NCI-H82 (cell line): ENCODE measurements at regions not wholly inside any gene's neighbourhood (a gene's known extent, or its start where the extent isn't known, plus 50 kb on each side); places are given as distances from the start of the nearest gene placed in this dataset.
"Not testable (repeated sequence)": the region's sequence is repeated elsewhere in the genome, so short reads cannot be mapped to it uniquely, and the experiment has no call there.

Source experiments
- DNase-seq: peaks from one replicate; lab custom pipeline; 2025; lab: John Stamatoyannopoulos, UW

- DNase-seq: no peak
Measured at GRCh38 chr3:4897765-4898453, 81.3 kb upstream of the BHLHE40 start.

- no peak for DNase-seq
Measured at GRCh38 chr3:4898454-4899313, 80.6 kb upstream of the BHLHE40 start.

- no peak for DNase-seq
Measured at GRCh38 chr3:4899710-4900109, 79.5 kb upstream of the BHLHE40 start.

GRCh38 chr3:4900298-4900697, 78.9 kb upstream of the BHLHE40 start:
- no peak for DNase-seq

GRCh38 chr3:4904811-4905695, 74.2 kb upstream of the BHLHE40 start:
- no peak for DNase-seq

GRCh38 chr3:4906107-4906621, 73.1 kb upstream of the BHLHE40 start:
- peak; percentile 78 for DNase-seq

GRCh38 chr3:4907050-4907449, 72.2 kb upstream of the BHLHE40 start:
- no peak for DNase-seq

- DNase-seq: peak; percentile 2
Measured at GRCh38 chr3:4907643-4908432, 71.4 kb upstream of the BHLHE40 start.

GRCh38 chr3:4908433-4909156, 70.6 kb upstream of the BHLHE40 start:
- DNase-seq: no peak

GRCh38 chr3:4914464-4914863, 64.8 kb upstream of the BHLHE40 start:
- no peak for DNase-seq

- not testable (repeated sequence) for DNase-seq
Measured at GRCh38 chr3:4921589-4921988, 57.6 kb upstream of the BHLHE40 start.

- DNase-seq: no peak
Measured at GRCh38 chr3:4926892-4927291, 52.3 kb upstream of the BHLHE40 start.

- no peak for DNase-seq
Measured at GRCh38 chr3:4928277-4928789, 50.9 kb upstream of the BHLHE40 start.
